ENCODE measurements at regions not wholly inside any gene's neighbourhood (a gene's known extent, or its start where the extent isn't known, plus 50 kb on each side); places are given as distances from the start of the nearest gene placed in this dataset.
"Not testable (repeated sequence)": the region's sequence is repeated elsewhere in the genome, so short reads cannot be mapped to it uniquely, and the experiment has no call there.

DNA sequence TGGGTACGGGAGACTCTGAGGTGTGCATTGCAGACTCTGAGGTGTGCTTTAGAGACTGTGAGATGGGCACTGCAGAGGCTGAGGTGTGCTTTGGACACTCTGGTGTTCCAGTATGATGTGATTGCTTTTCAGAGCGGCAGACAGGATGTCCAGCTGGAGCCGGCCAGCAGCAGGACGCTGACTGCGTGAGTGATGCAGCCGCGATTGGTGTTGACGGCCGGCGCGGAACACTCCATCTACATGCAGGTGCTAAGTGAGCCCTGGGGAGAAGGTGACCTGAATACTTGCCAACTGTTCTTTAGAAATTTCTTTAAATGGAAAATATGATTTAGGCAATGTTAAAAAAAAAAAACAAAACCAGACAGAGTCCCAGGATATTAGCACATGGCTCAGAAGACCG, 103.1 kb upstream of the PPP2R3B start:
- no peak overlapping the region for H3K27ac Mint-ChIP-seq (ENCODE audit: low read depth, unreplicated experiment)
- H3K9me3 Mint-ChIP-seq (ENCODE audit: unreplicated experiment), result peaks cover 25% of the 10 kb centered on the region
- no TSS peak for BruUV-seq (replicated peaks)
- no peaks in the 10 kb centered on the region for H3K4me1 Mint-ChIP-seq (ENCODE audit: insufficient read depth, unreplicated experiment)
- no peak overlapping the region for H3K4me3 Mint-ChIP-seq (ENCODE audit: unreplicated experiment)
- intact Hi-C loops (cut with micrococcal nuclease), result no loop called here
- H3K36me3 Mint-ChIP-seq (ENCODE audit: insufficient read depth, unreplicated experiment), result no peaks in the 10 kb centered on the region
- CTCF ChIA-PET, result no interaction called here
- no peaks in the 10 kb centered on the region for H3K27me3 Mint-ChIP-seq (ENCODE audit: insufficient read depth, unreplicated experiment)
- POLR2A ChIA-PET, result no interaction called here
- TF ChIP-seq, protein P1, sequence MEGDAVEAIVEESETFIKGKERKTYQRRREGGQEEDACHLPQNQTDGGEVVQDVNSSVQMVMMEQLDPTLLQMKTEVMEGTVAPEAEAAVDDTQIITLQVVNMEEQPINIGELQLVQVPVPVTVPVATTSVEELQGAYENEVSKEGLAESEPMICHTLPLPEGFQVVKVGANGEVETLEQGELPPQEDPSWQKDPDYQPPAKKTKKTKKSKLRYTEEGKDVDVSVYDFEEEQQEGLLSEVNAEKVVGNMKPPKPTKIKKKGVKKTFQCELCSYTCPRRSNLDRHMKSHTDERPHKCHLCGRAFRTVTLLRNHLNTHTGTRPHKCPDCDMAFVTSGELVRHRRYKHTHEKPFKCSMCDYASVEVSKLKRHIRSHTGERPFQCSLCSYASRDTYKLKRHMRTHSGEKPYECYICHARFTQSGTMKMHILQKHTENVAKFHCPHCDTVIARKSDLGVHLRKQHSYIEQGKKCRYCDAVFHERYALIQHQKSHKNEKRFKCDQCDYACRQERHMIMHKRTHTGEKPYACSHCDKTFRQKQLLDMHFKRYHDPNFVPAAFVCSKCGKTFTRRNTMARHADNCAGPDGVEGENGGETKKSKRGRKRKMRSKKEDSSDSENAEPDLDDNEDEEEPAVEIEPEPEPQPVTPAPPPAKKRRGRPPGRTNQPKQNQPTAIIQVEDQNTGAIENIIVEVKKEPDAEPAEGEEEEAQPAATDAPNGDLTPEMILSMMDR (IDR thresholded peaks at IDR 0.05; ENCODE audit: unreplicated experiment), result no peak
- DNase-seq (ENCODE audit: unreplicated experiment), result no peak

GRCh38 chrX:497186-498014, 110.7 kb upstream of the PPP2R3B start:
- intact Hi-C loops (cut with micrococcal nuclease), result no loop called here
- TF ChIP-seq, protein P1 (IDR thresholded peaks at IDR 0.05; ENCODE audit: unreplicated experiment), result no peak
- Mint-ChIP-seq H3K27ac (ENCODE audit: low read depth, unreplicated experiment) (no peak overlapping the region), H3K4me3 (ENCODE audit: unreplicated experiment) (no peak overlapping the region), H3K9me3 (ENCODE audit: unreplicated experiment) (peaks cover 11% of the 10 kb centered on the region), H3K36me3 (ENCODE audit: insufficient read depth, unreplicated experiment) (no peaks in the 10 kb centered on the region), H3K4me1 (ENCODE audit: insufficient read depth, unreplicated experiment) (no peaks in the 10 kb centered on the region), H3K27me3 (ENCODE audit: insufficient read depth, unreplicated experiment) (no peaks in the 10 kb centered on the region)
- BruUV-seq (replicated peaks), result no TSS peak
- DNase-seq (ENCODE audit: unreplicated experiment), result no peak
- CTCF ChIA-PET, result no interaction called here
- POLR2A ChIA-PET, result no interaction called here

DNA sequence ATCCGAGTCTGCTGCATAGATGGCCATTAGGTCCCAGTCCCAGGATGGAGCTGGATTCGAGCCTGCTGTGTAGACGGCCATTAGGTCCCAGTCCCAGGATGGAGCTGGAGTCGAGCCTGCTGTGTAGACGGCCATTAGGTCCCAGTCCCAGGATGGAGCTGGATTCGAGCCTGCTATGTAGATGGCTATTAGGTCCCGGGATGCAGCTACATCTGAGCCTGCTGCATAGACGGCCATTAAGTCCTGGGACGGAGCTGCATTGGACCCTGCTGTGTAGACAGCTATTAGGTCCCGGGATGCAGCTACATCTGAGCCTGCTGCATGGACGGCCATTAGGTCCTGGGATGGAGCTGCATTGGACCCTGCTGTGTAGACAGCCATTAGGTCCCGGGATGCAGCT, 112.2 kb upstream of the PPP2R3B start:
- DNase-seq (ENCODE audit: unreplicated experiment); H3K4me3 Mint-ChIP-seq (ENCODE audit: unreplicated experiment); H3K27me3 Mint-ChIP-seq (ENCODE audit: insufficient read depth, unreplicated experiment); H3K36me3 Mint-ChIP-seq (ENCODE audit: insufficient read depth, unreplicated experiment); BruUV-seq (replicated peaks); H3K4me1 Mint-ChIP-seq (ENCODE audit: insufficient read depth, unreplicated experiment); POLR2A ChIA-PET; H3K27ac Mint-ChIP-seq (ENCODE audit: low read depth, unreplicated experiment); CTCF ChIA-PET; intact Hi-C loops (cut with micrococcal nuclease): not testable (repeated sequence)
- H3K9me3 Mint-ChIP-seq (ENCODE audit: unreplicated experiment), result peaks cover 18% of the 10 kb centered on the region

DNA sequence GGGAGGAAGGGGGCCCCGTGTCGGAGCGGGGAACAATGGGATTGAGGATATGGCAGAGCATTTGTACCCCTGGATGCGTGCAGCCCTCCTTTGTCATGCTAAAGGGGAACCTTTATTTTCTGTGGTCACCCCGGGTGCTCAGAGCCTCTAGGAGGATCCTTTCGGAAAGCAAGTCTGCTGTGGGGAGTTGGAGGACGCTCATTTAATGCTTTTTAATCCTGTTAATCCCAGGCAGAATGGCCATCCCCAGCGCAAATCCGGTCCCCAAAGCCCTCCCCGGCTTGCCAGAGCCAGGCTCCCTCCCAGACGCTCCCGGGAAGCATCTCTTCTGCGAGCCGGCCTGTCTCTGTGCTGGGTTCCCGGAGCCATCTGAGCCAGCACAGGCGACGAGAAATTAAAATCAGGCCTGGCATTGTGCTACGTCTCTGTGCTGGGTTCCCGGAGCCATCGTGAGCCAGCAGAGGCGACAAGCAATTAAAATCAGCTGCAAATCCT, 113.2 kb upstream of the PPP2R3B start:
- BruUV-seq (replicated peaks), result no TSS peak
- no peak for DNase-seq (ENCODE audit: unreplicated experiment)
- ChIA-PET POLR2A (no interaction called here), CTCF (no interaction called here)
- no peaks in the 10 kb centered on the region for H3K36me3 Mint-ChIP-seq (ENCODE audit: insufficient read depth, unreplicated experiment)
- TF ChIP-seq, protein P1 (IDR thresholded peaks at IDR 0.05; ENCODE audit: unreplicated experiment), result no peak
- no peaks in the 10 kb centered on the region for H3K4me1 Mint-ChIP-seq (ENCODE audit: insufficient read depth, unreplicated experiment)
- H3K27ac Mint-ChIP-seq (ENCODE audit: low read depth, unreplicated experiment), result no peak overlapping the region
- intact Hi-C loops (cut with micrococcal nuclease), result no loop called here
- peaks cover 22% of the 10 kb centered on the region for H3K9me3 Mint-ChIP-seq (ENCODE audit: unreplicated experiment)
- no peaks in the 10 kb centered on the region for H3K27me3 Mint-ChIP-seq (ENCODE audit: insufficient read depth, unreplicated experiment)
- H3K4me3 Mint-ChIP-seq (ENCODE audit: unreplicated experiment), result no peak overlapping the region

Data from MCF 10A (cell line).